Smooth muscle cell (in vitro differentiated cells): ENCODE measurements at regions not wholly inside any gene's neighbourhood (a gene's known extent, or its start where the extent isn't known, plus 50 kb on each side); places are given as distances from the start of the nearest gene placed in this dataset.
A peak's percentile ranks its signal among the peaks of the same experiment; 100 is the strongest.

Source experiments
- DNase-seq: peaks from one replicate; lab custom pipeline; 2025; ENCODE audit not compliant: unreplicated experiment; lab: John Stamatoyannopoulos, UW
- H2AFZ ChIP-seq: fragments of 200-600 bp; sonication (generic); 2 replicates; pipeline ENCODE4 v1.6.0; 2016; ENCODE audit warnings: antibody characterized with exemption, low read depth, mild to moderate bottlenecking
- H3F3A ChIP-seq: fragments of 200-600 bp; sonication (generic); 2 replicates; pipeline ENCODE4 v1.6.0; 2017; ENCODE audit warnings: antibody characterized with exemption, low read depth
- H3K27ac ChIP-seq: fragments of 200-600 bp; sonication (generic); 2 replicates; pipeline ENCODE4 v1.5.1; 2016; ENCODE audit warnings: low read depth, mild to moderate bottlenecking
- H3K27me3 ChIP-seq: fragments of 200-600 bp; sonication (generic); 2 replicates; pipeline ENCODE4 v1.6.1; 2016; ENCODE audit warnings: low read depth, mild to moderate bottlenecking
- H3K36me3 ChIP-seq: fragments of 200-600 bp; sonication (generic); 2 replicates; pipeline ENCODE4 v1.5.1; 2016; ENCODE audit warnings: low read depth
- H3K4me1 ChIP-seq: fragments of 200-600 bp; sonication (generic); 2 replicates; pipeline ENCODE4 v1.5.1; 2016; ENCODE audit warnings: low read depth
- H3K4me2 ChIP-seq: fragments of 200-600 bp; sonication (generic); 2 replicates; pipeline ENCODE4 v1.6.0; 2016; ENCODE audit warnings: mild to moderate bottlenecking
- H3K4me3 ChIP-seq: fragments of 200-600 bp; sonication (generic); 2 replicates; pipeline ENCODE4 v1.5.1; 2016; ENCODE audit warnings: mild to moderate bottlenecking
- H3K79me2 ChIP-seq: fragments of 200-600 bp; sonication (generic); 2 replicates; pipeline ENCODE4 v1.6.0; 2016; ENCODE audit warnings: low read depth, mild to moderate bottlenecking
- H3K9ac ChIP-seq: fragments of 200-600 bp; sonication (generic); 2 replicates; pipeline ENCODE4 v1.6.0; 2016; ENCODE audit warnings: low read depth
- H3K9me3 ChIP-seq: fragments of 200-600 bp; sonication (generic); replicated peaks from 2 replicates; pipeline ENCODE4 v1.5.1; 2016; ENCODE audit warnings: low read depth
- H4K20me1 ChIP-seq: fragments of 200-600 bp; sonication (generic); 2 replicates; pipeline ENCODE4 v1.6.0; 2016; ENCODE audit warnings: low read depth
- WGBS: methylation state at CpG from one replicate; pipeline ENCODE4 v1.1.7; 2016; ENCODE audit warnings: low lambda C conversion rate; 5-methylcytosine and 5-hydroxymethylcytosine counted together
- TF ChIP-seq, protein P1 (sequence below): fragments of 200-600 bp; sonication (generic); IDR thresholded peaks from 2 replicates; pipeline ENCODE4 v1.5.1; 2017; ENCODE audit warnings: borderline replicate concordance, mild to moderate bottlenecking, antibody characterized with exemption; ENCODE audit not compliant: insufficient read depth, poor library complexity, severe bottlenecking

DNA sequence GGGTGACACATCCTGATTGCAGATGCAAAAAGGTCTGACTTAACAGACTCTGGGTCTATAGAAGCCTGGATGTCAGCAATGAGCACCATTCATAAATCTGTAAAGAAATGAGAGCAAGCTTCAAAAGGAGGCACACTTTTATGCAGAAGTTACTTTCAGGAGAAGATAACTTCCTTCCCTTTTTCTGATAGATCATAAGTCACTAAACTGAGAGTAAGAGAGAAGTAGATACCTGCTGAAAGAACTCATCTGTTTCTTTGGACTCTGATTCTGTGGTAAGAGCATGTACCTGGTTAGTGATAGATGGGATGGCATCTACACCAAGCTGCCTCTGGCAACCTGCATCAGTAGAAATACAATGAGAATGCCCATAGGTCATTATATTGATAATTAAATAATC lies 525.6 kb downstream of the CETN3 start:
- no peaks in the 10 kb centered on the region for H3K4me1 ChIP-seq
- H3K27ac ChIP-seq = no peak overlapping the region
- no peak overlapping the region for H2AFZ ChIP-seq
- no peaks in the 10 kb centered on the region for H3K79me2 ChIP-seq
- no peak overlapping the region for H3K4me2 ChIP-seq
- TF ChIP-seq, protein P1, sequence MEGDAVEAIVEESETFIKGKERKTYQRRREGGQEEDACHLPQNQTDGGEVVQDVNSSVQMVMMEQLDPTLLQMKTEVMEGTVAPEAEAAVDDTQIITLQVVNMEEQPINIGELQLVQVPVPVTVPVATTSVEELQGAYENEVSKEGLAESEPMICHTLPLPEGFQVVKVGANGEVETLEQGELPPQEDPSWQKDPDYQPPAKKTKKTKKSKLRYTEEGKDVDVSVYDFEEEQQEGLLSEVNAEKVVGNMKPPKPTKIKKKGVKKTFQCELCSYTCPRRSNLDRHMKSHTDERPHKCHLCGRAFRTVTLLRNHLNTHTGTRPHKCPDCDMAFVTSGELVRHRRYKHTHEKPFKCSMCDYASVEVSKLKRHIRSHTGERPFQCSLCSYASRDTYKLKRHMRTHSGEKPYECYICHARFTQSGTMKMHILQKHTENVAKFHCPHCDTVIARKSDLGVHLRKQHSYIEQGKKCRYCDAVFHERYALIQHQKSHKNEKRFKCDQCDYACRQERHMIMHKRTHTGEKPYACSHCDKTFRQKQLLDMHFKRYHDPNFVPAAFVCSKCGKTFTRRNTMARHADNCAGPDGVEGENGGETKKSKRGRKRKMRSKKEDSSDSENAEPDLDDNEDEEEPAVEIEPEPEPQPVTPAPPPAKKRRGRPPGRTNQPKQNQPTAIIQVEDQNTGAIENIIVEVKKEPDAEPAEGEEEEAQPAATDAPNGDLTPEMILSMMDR = no peak
- H3K27me3 ChIP-seq = no peaks in the 10 kb centered on the region
- H3F3A ChIP-seq = no peaks in the 10 kb centered on the region
- no peaks in the 10 kb centered on the region for H3K36me3 ChIP-seq
- DNase-seq = no peak
- no peaks in the 10 kb centered on the region for H4K20me1 ChIP-seq
- H3K9me3 ChIP-seq = no peaks in the 10 kb centered on the region
- no peak overlapping the region for H3K9ac ChIP-seq
- H3K4me3 ChIP-seq = no peak overlapping the region

DNA sequence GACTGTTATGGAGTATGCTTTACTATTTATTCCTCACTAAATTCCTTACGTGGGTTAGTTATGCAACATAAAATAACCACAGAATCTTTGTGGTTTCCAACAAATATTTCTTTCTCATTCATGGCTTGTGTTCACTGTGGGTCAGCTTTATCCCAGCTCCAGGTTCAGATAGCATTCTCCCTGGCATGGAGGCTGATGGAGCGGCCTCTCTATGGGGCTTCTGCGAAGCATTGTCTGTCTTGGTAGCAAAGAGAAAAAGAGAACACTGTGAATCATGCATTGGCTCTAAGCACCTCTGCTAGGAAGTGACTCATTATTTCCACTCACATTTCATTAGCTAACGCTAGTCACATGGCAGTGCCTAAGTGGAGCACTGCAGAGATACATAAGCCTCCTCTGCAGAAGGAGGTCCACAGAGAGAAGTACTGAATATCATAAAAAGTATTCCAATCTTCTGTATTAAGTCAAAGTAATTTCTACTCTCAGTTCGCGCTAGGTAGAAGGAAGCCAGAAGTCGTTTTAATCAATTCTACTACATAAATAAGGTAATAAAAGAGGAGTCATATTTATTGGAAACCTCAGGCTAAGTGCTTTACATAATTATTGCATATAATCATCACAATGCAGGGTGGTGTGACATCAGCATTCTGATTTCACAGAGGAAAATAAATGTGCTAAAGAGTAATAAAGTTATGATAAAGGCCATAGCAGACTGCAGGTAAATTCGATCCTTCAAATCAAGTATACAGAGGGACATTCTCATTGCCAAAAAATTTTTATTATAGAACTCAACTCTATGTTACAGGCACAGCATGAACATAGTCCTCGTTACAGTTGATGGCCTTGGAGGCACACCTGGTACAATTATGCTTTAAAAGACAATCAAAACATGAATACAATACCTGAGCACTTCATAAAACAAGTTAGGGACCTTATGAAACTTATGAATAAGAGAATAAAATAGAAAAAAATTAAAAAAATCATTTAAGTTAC lies 531.1 kb downstream of the CETN3 start:
- H3K4me1 ChIP-seq = no peaks in the 10 kb centered on the region
- no peaks in the 10 kb centered on the region for H3K79me2 ChIP-seq
- no peaks in the 10 kb centered on the region for H3K36me3 ChIP-seq
- TF ChIP-seq, protein P1 = no peak
- H2AFZ ChIP-seq = no peak overlapping the region
- no peak overlapping the region for H3K4me3 ChIP-seq
- H3K9ac ChIP-seq = no peak overlapping the region
- H3F3A ChIP-seq = no peaks in the 10 kb centered on the region
- H3K27ac ChIP-seq = peak overlapping the region; percentile 51
- no peaks in the 10 kb centered on the region for H3K27me3 ChIP-seq
- H4K20me1 ChIP-seq = no peaks in the 10 kb centered on the region
- H3K9me3 ChIP-seq = no peaks in the 10 kb centered on the region
- DNase-seq = no peak
- WGBS = 59% methylated on average over 9 of the region's 9 CpGs
- H3K4me2 ChIP-seq = peak overlapping the region; percentile 37

DNA sequence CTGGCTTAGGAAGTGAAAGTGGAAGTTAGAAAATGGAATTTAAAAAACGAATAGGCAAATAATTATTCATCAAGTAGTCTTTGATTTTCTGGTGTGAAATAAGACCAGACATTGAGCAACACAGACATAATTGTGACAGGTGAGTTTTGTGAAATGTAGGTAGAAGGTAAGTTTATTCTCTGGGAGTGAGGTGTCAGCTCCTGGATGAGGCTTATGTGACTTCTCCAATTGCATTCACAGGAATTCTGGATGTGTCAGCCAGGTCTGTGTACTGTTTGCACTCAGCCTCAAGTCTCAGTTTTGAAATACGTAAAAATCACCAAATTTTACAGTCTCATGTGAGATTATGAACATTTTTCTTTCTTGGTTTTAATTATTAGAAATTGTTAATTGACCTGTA lies 537.6 kb downstream of the CETN3 start:
- WGBS = 67% methylated on average over 2 of the region's 2 CpGs
- no peak overlapping the region for H3K4me2 ChIP-seq

More for the DNA sequence above, 537.6 kb downstream of the CETN3 start:
- H3K79me2 ChIP-seq = no peaks in the 10 kb centered on the region
- H3K27ac ChIP-seq = no peak overlapping the region
- no peak overlapping the region for H3K9ac ChIP-seq
- no peak overlapping the region for H3K4me3 ChIP-seq
- H3K36me3 ChIP-seq = no peaks in the 10 kb centered on the region
- H3K4me1 ChIP-seq = no peaks in the 10 kb centered on the region
- DNase-seq = no peak
- TF ChIP-seq, protein P1 = no peak
- H4K20me1 ChIP-seq = no peaks in the 10 kb centered on the region
- no peak overlapping the region for H2AFZ ChIP-seq
- no peaks in the 10 kb centered on the region for H3K27me3 ChIP-seq
- H3K9me3 ChIP-seq = no peaks in the 10 kb centered on the region
- H3F3A ChIP-seq = no peaks in the 10 kb centered on the region
